Endothelial cell of umbilical vein (primary cell): ENCODE measurements at regions not wholly inside any gene's neighbourhood (a gene's known extent, or its start where the extent isn't known, plus 50 kb on each side); places are given as distances from the start of the nearest gene placed in this dataset. TPM values are rescaled to one million over a fixed set of nuclear protein-coding genes. Genes with fewer than 3 reads are reported as not detected.
"Not testable (repeated sequence)": the region's sequence is repeated elsewhere in the genome, so short reads cannot be mapped to it uniquely, and the experiment has no call there.

Source experiments
- BruUV-seq: library from RNA; stranded (reverse); fragments of 400-500 nt; replicated peaks from 2 replicates; lab custom pipeline; 2021; lab: Mats Ljungman, UMichigan
- CTCF ChIA-PET: fragments of 300-600, 350-600 bp; sonication (Branson Sonifier 250); formaldehyde crosslinking; loops from one replicate; lab custom pipeline; 2021; ENCODE audit warnings: antibody characterized with exemption, inconsistent platforms; lab: Charles Lee
- POLR2A ChIA-PET: fragments of 300-600, 350-600 bp; sonication (Branson Sonifier 250); formaldehyde crosslinking; loops from one replicate; lab custom pipeline; 2021; ENCODE audit warnings: antibody characterized with exemption, inconsistent platforms; lab: Charles Lee
- DNase-seq: peaks from one replicate; pipeline ENCODE4 v3.0.0-alpha.2; 2011; ENCODE audit warnings: low read depth, low spot score
- FAIRE-seq: peaks from 2 replicates; lab custom pipeline; 2011; peaks lifted over from hg19 to GRCh38; lab: Jason Lieb, UNC
- H2AFZ ChIP-seq: 2 replicates; pipeline ENCODE4 v1.6.0; 2012; ENCODE audit warnings: low read depth, low read length, control low read depth, inconsistent platforms
- H3K27ac ChIP-seq: 2 replicates; pipeline ENCODE4 v1.5.1; 2011; ENCODE audit warnings: low read depth, mild to moderate bottlenecking, control low read depth, low read length, moderate library complexity; ENCODE audit not compliant: insufficient read depth
- H3K27me3 ChIP-seq, 2 experiments: 2 replicates each; pipeline versions ENCODE4 v1.6.0 to v1.6.1; 2011; ENCODE audit warnings: low read length in 2 of 2, mixed read lengths in 1 of 2; ENCODE audit not compliant: control insufficient read depth in 2 of 2, insufficient read depth in 2 of 2
- H3K36me3 ChIP-seq, 2 experiments: 2 replicates in 1 of 2; 3 replicates in 1 of 2; pipeline ENCODE4 v1.5.1; 2011; ENCODE audit warnings: low read length in 2 of 2, mild to moderate bottlenecking in 1 of 2, moderate library complexity in 1 of 2; ENCODE audit not compliant: control insufficient read depth in 2 of 2, insufficient read depth in 2 of 2; ENCODE audit errors: extremely low read depth in 1 of 2
- H3K4me1 ChIP-seq: 3 replicates; pipeline ENCODE4 v1.5.1; 2011; ENCODE audit warnings: mild to moderate bottlenecking, low read length; ENCODE audit not compliant: control insufficient read depth, insufficient read depth; ENCODE audit errors: extremely low read depth
- H3K4me2 ChIP-seq: 2 replicates; pipeline ENCODE4 v1.6.1; 2011; ENCODE audit warnings: low read length, control low read depth, mixed read lengths; ENCODE audit not compliant: insufficient read depth
- H3K4me3 ChIP-seq, 3 experiments: fragments of 200-600 bp in 1 of 3; sonication (generic), shearing (Covaris generic) in 1 of 3; replicated peaks in 1 of 3; 2 replicates each; pipeline ENCODE4 v1.5.1; 2011 to 2016; ENCODE audit warnings: control low read depth in 3 of 3, low read length in 3 of 3, mild to moderate bottlenecking in 2 of 3, inconsistent platforms in 1 of 3, low read depth in 1 of 3, moderate library complexity in 1 of 3; ENCODE audit not compliant: insufficient read depth in 1 of 3
- H3K79me2 ChIP-seq: 2 replicates; pipeline ENCODE4 v1.6.0; 2012; ENCODE audit warnings: low read length, inconsistent platforms; ENCODE audit not compliant: control insufficient read depth, insufficient read depth
- H3K9ac ChIP-seq: replicated peaks from 2 replicates; pipeline ENCODE3; 2011; ENCODE audit warnings: low read length, control low read depth; ENCODE audit not compliant: insufficient read depth; ENCODE audit errors: extremely low read depth
- H3K9me1 ChIP-seq: replicated peaks from 3 replicates; pipeline ENCODE4 v1.6.0; 2011; ENCODE audit warnings: mild to moderate bottlenecking, low read length; ENCODE audit not compliant: control insufficient read depth, insufficient read depth; ENCODE audit errors: extremely low read depth
- H3K9me3 ChIP-seq: replicated peaks from 2 replicates; pipeline ENCODE4 v1.5.1; 2012; ENCODE audit warnings: low read length, inconsistent platforms; ENCODE audit not compliant: control insufficient read depth, insufficient read depth
- H4K20me1 ChIP-seq: replicated peaks from 2 replicates; pipeline ENCODE3; 2011; ENCODE audit warnings: mild to moderate bottlenecking, low read length; ENCODE audit not compliant: control insufficient read depth, insufficient read depth; ENCODE audit errors: extremely low read depth
- EZH2 ChIP-seq: IDR thresholded peaks from 2 replicates; pipeline ENCODE4 v1.6.1; 2012; ENCODE audit warnings: borderline replicate concordance, low read depth, mild to moderate bottlenecking, moderate library complexity, low read length, inconsistent platforms; ENCODE audit not compliant: severe bottlenecking
- FOS ChIP-seq: IDR thresholded peaks from 2 replicates; pipeline ENCODE4 v1.6.1; 2011; ENCODE audit warnings: mild to moderate bottlenecking, low read length, moderate library complexity, borderline replicate concordance; ENCODE audit not compliant: insufficient read depth
- dilution Hi-C: fragments of 300-500 bp; cut with MboI; formaldehyde crosslinking; loops from one replicate; pipeline ENCODE4 v1.15.0; 2019; ENCODE audit warnings: low sequenced_read_pairs; ENCODE audit not compliant: extremely low pct_ligation_motif_present
- intact Hi-C: fragments of 100-400 bp; cut with micrococcal nuclease; formaldehyde crosslinking; loops from one replicate; pipeline ENCODE4 v1.10.0; 2022
- microRNA-seq: library from miRNA; unstranded; fragments of <30 nt; microRNA quantifications from one replicate; pipeline ENCODE4 v1.2.0, GENCODE V29; 2021; ENCODE audit warnings: borderline number of aligned reads, borderline replicate concordance
- small RNA-seq: library from RNA; depleted of rRNA; stranded (forward); fragments of <200 nt; gene quantifications from one replicate; pipeline ENCODE3, GENCODE V24; 2012; ENCODE audit warnings: low replicate concordance, low read depth; ENCODE audit not compliant: insufficient read depth, insufficient read length

- H2AFZ ChIP-seq, result no peak overlapping the region
- intact Hi-C loops, result no loop called here
Measured at GRCh38 chr15:34490417-34491193, 53.0 kb upstream of the GOLGA8A start.

GRCh38 chr15:34488973-34489959 lies 51.7 kb upstream of the GOLGA8A start:
- CTCF ChIA-PET, BruUV-seq, FAIRE-seq, POLR2A ChIA-PET, H3K36me3 ChIP-seq, H3K4me3 ChIP-seq, H3K27ac ChIP-seq, intact Hi-C loops, H2AFZ ChIP-seq, dilution Hi-C loops, H4K20me1 ChIP-seq, H3K4me2 ChIP-seq, DNase-seq, H3K9ac ChIP-seq, H3K79me2 ChIP-seq, H3K9me3 ChIP-seq, H3K4me1 ChIP-seq, H3K9me1 ChIP-seq: not testable (repeated sequence)
- peaks cover 36 to 48% of the 10 kb centered on the region in 2 experiments for H3K27me3 ChIP-seq

More at GRCh38 chr15:34490417-34491193, 53.0 kb upstream of the GOLGA8A start:
- Histone ChIP-seq H3K4me3 (no peak overlapping the region), H3K79me2 (no peaks in the 10 kb centered on the region), H3K9ac (no peak overlapping the region), H3K27me3 (peaks cover 49 to 62% of the 10 kb centered on the region in 2 experiments), H4K20me1 (no peaks in the 10 kb centered on the region), H3K9me3 (no peaks in the 10 kb centered on the region), H3K9me1 (no peaks in the 10 kb centered on the region), H3K36me3 (no peaks in the 10 kb centered on the region), H3K4me1 (no peaks in the 10 kb centered on the region), H3K4me2 (no peak overlapping the region), H3K27ac (no peak overlapping the region)
- DNase-seq, result no peak
- CTCF ChIA-PET, result no interaction called here
- POLR2A ChIA-PET, result no interaction called here
- no peak for FAIRE-seq
- TF ChIP-seq EZH2, result peak; percentile 71
- no peak for TF ChIP-seq FOS
- BruUV-seq, result no TSS peak
- dilution Hi-C loops, result no loop called here

Small RNA genes in the stretch of these regions (microRNA-seq; reads per million reads assigned to microRNA genes)
- not detected for gene MIR1233-2

Small RNA genes in the stretch of these regions (small RNA-seq; reads per million reads assigned to genes)
- not detected for gene MIR1233-2
